ENCODE measurements at regions not wholly inside any gene's neighbourhood (a gene's known extent, or its start where the extent isn't known, plus 50 kb on each side); places are given as distances from the start of the nearest gene placed in this dataset.

- TF ChIP-seq ZNF235 (CRISPR knock-in tag; IDR thresholded peaks at IDR 0.05; ENCODE audit: borderline replicate concordance) (no peak), ZFYVE20 (CRISPR knock-in tag; IDR thresholded peaks at IDR 0.05; ENCODE audit: borderline replicate concordance, low read depth) (no peak), THAP9 (CRISPR knock-in tag; IDR thresholded peaks at IDR 0.05; ENCODE audit: borderline replicate concordance) (no peak), ZNF597 (CRISPR knock-in tag; IDR thresholded peaks at IDR 0.05) (no peak), DZIP1 (CRISPR knock-in tag; IDR thresholded peaks at IDR 0.05) (no peak), ZNF282 (IDR thresholded peaks at IDR 0.05; ENCODE audit: partially characterized antibody) (no peak), GABPA (IDR thresholded peaks at IDR 0.05; ENCODE audit: low read depth, low read length) (no peak), GABPA (CRISPR knock-in tag; IDR thresholded peaks at IDR 0.05; ENCODE audit: low read depth) (no peak), ZBTB20 (CRISPR knock-in tag; IDR thresholded peaks at IDR 0.05; ENCODE audit: borderline replicate concordance, low read depth) (no peak), ZNF788 (CRISPR knock-in tag; IDR thresholded peaks at IDR 0.05; ENCODE audit: borderline replicate concordance) (no peak), ZNF790 (CRISPR knock-in tag; IDR thresholded peaks at IDR 0.05; ENCODE audit: borderline replicate concordance) (no peak), JUNB (CRISPR knock-in tag; IDR thresholded peaks at IDR 0.05; ENCODE audit: borderline replicate concordance) (peak; percentile 13; the same call in 1 of the 2 replicates), SMARCE1 (IDR thresholded peaks at IDR 0.05; ENCODE audit: borderline replicate concordance) (no peak), ZNF432 (CRISPR knock-in tag; IDR thresholded peaks at IDR 0.05; ENCODE audit: borderline replicate concordance) (no peak), REPIN1 (CRISPR knock-in tag; IDR thresholded peaks at IDR 0.05; ENCODE audit: borderline replicate concordance, low read depth) (peak; percentile 28; the same call in 1 of the 2 replicates), AGO2 (optimal IDR thresholded peaks at IDR 0.05; ENCODE audit: low read depth, low read length) (no peak), ZNF589 (CRISPR knock-in tag; conservative IDR thresholded peaks at IDR 0.05) (no peak)
Observed at GRCh38 chr2:65482971-65483370, 50.6 kb upstream of the SPRED2 start (continued).
